ENCODE measurements at regions not wholly inside any gene's neighbourhood (a gene's known extent, or its start where the extent isn't known, plus 50 kb on each side); places are given as distances from the start of the nearest gene placed in this dataset.

GRCh38 chr6:159493898-159494585 is 199.0 kb downstream of the SOD2 start:
- no peak for DNase-seq (ENCODE audit: low spot score)
- no peaks in the 10 kb centered on the region for H3K36me3 ChIP-seq (replicated peaks in 1 of 2; ENCODE audit: control insufficient read depth in 2 of 2, insufficient read depth in 2 of 2, low read length in 2 of 2)
- H2BK15ac ChIP-seq (ENCODE audit: low read length) = no peak overlapping the region
- WGBS, 2 donors (ENCODE audit: extremely low coverage in 2 of 2, insufficient read length in 2 of 2, insufficient replicate concordance in 1 of 2) = no CpG with 5 or more reads among the region's 5 CpGs
- no peak overlapping the region for H2BK5ac ChIP-seq (ENCODE audit: low read length)
- no peaks in the 10 kb centered on the region for H3K27me3 ChIP-seq (ENCODE audit: control insufficient read depth in 3 of 3, insufficient read depth in 3 of 3, low read depth in 1 of 3, low read length in 3 of 3)
- H3K9ac ChIP-seq (ENCODE audit: low read depth, low read length, poor library complexity) = no peak overlapping the region
- no peak overlapping the region for H3K4ac ChIP-seq (ENCODE audit: low read length)
- no peak overlapping the region for H2BK12ac ChIP-seq (ENCODE audit: low read length)
- H2AK5ac ChIP-seq (ENCODE audit: low read depth, low read length) = no peak overlapping the region
- H3K4me2 ChIP-seq (ENCODE audit: insufficient read depth, low read length, poor library complexity, severe bottlenecking) = no peak overlapping the region
- H4K8ac ChIP-seq (ENCODE audit: low read depth, low read length) = no peak overlapping the region
- no peaks in the 10 kb centered on the region for H3K79me1 ChIP-seq (ENCODE audit: low read depth, low read length)
- H3K9me3 ChIP-seq (replicated peaks in 1 of 2; ENCODE audit: control insufficient read depth in 2 of 2, insufficient read depth in 1 of 2, low read depth in 1 of 2, low read length in 2 of 2) = peaks cover 0 to 2% of the 10 kb centered on the region in 2 donors
- H3K18ac ChIP-seq (ENCODE audit: low read length) = no peak overlapping the region
- no peak overlapping the region for H3K14ac ChIP-seq (ENCODE audit: low read length)
- no peak overlapping the region for H4K91ac ChIP-seq (ENCODE audit: low read depth, low read length, poor library complexity)
- no peak overlapping the region for H3K23ac ChIP-seq (ENCODE audit: low read depth, low read length, poor library complexity)
- no peak overlapping the region for H3K27ac ChIP-seq (replicated peaks; ENCODE audit: low read length)
- H3K4me3 ChIP-seq (ENCODE audit: low read length in 2 of 2) = no peak overlapping the region
- H2BK120ac ChIP-seq (ENCODE audit: low read depth, low read length) = no peak overlapping the region
- no peak overlapping the region for H2AFZ ChIP-seq (ENCODE audit: low read length)
- H3K4me1 ChIP-seq (ENCODE audit: control insufficient read depth in 2 of 2, insufficient read depth in 1 of 2, low read depth in 1 of 2, low read length in 2 of 2) = no peaks in the 10 kb centered on the region

GRCh38 chr6:159493231-159493897 is 199.7 kb downstream of the SOD2 start:
- Histone ChIP-seq H3K9me3 (replicated peaks in 1 of 2; ENCODE audit: control insufficient read depth in 2 of 2, insufficient read depth in 1 of 2, low read depth in 1 of 2, low read length in 2 of 2) (peaks cover 0 to 2% of the 10 kb centered on the region in 2 donors), H3K4me2 (ENCODE audit: insufficient read depth, low read length, poor library complexity, severe bottlenecking) (no peak overlapping the region), H3K9ac (ENCODE audit: low read depth, low read length, poor library complexity) (no peak overlapping the region), H3K27ac (replicated peaks; ENCODE audit: low read length) (no peak overlapping the region), H3K79me1 (ENCODE audit: low read depth, low read length) (no peaks in the 10 kb centered on the region), H2BK120ac (ENCODE audit: low read depth, low read length) (no peak overlapping the region), H3K14ac (ENCODE audit: low read length) (no peak overlapping the region), H3K36me3 (replicated peaks in 1 of 2; ENCODE audit: control insufficient read depth in 2 of 2, insufficient read depth in 2 of 2, low read length in 2 of 2) (no peaks in the 10 kb centered on the region), H3K27me3 (ENCODE audit: control insufficient read depth in 3 of 3, insufficient read depth in 3 of 3, low read depth in 1 of 3, low read length in 3 of 3) (no peaks in the 10 kb centered on the region), H2BK12ac (ENCODE audit: low read length) (no peak overlapping the region), H3K23ac (ENCODE audit: low read depth, low read length, poor library complexity) (no peak overlapping the region), H2AK5ac (ENCODE audit: low read depth, low read length) (no peak overlapping the region), H4K8ac (ENCODE audit: low read depth, low read length) (no peak overlapping the region), H3K18ac (ENCODE audit: low read length) (no peak overlapping the region), H3K4me1 (ENCODE audit: control insufficient read depth in 2 of 2, insufficient read depth in 1 of 2, low read depth in 1 of 2, low read length in 2 of 2) (no peaks in the 10 kb centered on the region), H4K91ac (ENCODE audit: low read depth, low read length, poor library complexity) (no peak overlapping the region), H3K4ac (ENCODE audit: low read length) (no peak overlapping the region), H3K4me3 (ENCODE audit: low read length in 2 of 2) (no peak overlapping the region), H2BK5ac (ENCODE audit: low read length) (no peak overlapping the region), H2AFZ (ENCODE audit: low read length) (no peak overlapping the region), H2BK15ac (ENCODE audit: low read length) (no peak overlapping the region)
- WGBS, 2 donors (ENCODE audit: extremely low coverage in 2 of 2, insufficient read length in 2 of 2, insufficient replicate concordance in 1 of 2) = no CpG with 5 or more reads among the region's 15 CpGs
- DNase-seq (ENCODE audit: low spot score) = no peak

GRCh38 chr6:159490298-159490937 is 202.6 kb downstream of the SOD2 start:
- H3K9me3 ChIP-seq (replicated peaks in 1 of 2; ENCODE audit: control insufficient read depth in 2 of 2, insufficient read depth in 1 of 2, low read depth in 1 of 2, low read length in 2 of 2) = peaks cover 0 to 2% of the 10 kb centered on the region in 2 donors
- H3K23ac ChIP-seq (ENCODE audit: low read depth, low read length, poor library complexity) = no peak overlapping the region
- H2AK5ac ChIP-seq (ENCODE audit: low read depth, low read length) = no peak overlapping the region
- H3K14ac ChIP-seq (ENCODE audit: low read length) = no peak overlapping the region
- no peak overlapping the region for H3K4me3 ChIP-seq (ENCODE audit: low read length in 2 of 2)
- H3K9ac ChIP-seq (ENCODE audit: low read depth, low read length, poor library complexity) = no peak overlapping the region
- H3K27ac ChIP-seq (replicated peaks; ENCODE audit: low read length) = no peak overlapping the region
- H3K4ac ChIP-seq (ENCODE audit: low read length) = no peak overlapping the region
- H3K18ac ChIP-seq (ENCODE audit: low read length) = no peak overlapping the region
- no peak overlapping the region for H3K4me2 ChIP-seq (ENCODE audit: insufficient read depth, low read length, poor library complexity, severe bottlenecking)
- DNase-seq (ENCODE audit: low spot score) = no peak
- no peak overlapping the region for H2AFZ ChIP-seq (ENCODE audit: low read length)
- H3K79me1 ChIP-seq (ENCODE audit: low read depth, low read length) = no peaks in the 10 kb centered on the region
- H3K36me3 ChIP-seq (replicated peaks in 1 of 2; ENCODE audit: control insufficient read depth in 2 of 2, insufficient read depth in 2 of 2, low read length in 2 of 2) = no peaks in the 10 kb centered on the region
- H2BK15ac ChIP-seq (ENCODE audit: low read length) = no peak overlapping the region
- H4K91ac ChIP-seq (ENCODE audit: low read depth, low read length, poor library complexity) = no peak overlapping the region
- H3K27me3 ChIP-seq (ENCODE audit: control insufficient read depth in 3 of 3, insufficient read depth in 3 of 3, low read depth in 1 of 3, low read length in 3 of 3) = no peaks in the 10 kb centered on the region
- WGBS, 2 donors (ENCODE audit: extremely low coverage in 2 of 2, insufficient read length in 2 of 2, insufficient replicate concordance in 1 of 2) = no CpG with 5 or more reads among the region's 6 CpGs
- no peak overlapping the region for H4K8ac ChIP-seq (ENCODE audit: low read depth, low read length)
- H2BK120ac ChIP-seq (ENCODE audit: low read depth, low read length) = no peak overlapping the region
- H2BK5ac ChIP-seq (ENCODE audit: low read length) = no peak overlapping the region
- H2BK12ac ChIP-seq (ENCODE audit: low read length) = no peak overlapping the region
- H3K4me1 ChIP-seq (ENCODE audit: control insufficient read depth in 2 of 2, insufficient read depth in 1 of 2, low read depth in 1 of 2, low read length in 2 of 2) = no peaks in the 10 kb centered on the region

- Histone ChIP-seq H4K91ac (ENCODE audit: low read depth, low read length, poor library complexity) (no peak overlapping the region), H3K23ac (ENCODE audit: low read depth, low read length, poor library complexity) (no peak overlapping the region), H2BK15ac (ENCODE audit: low read length) (no peak overlapping the region), H3K4ac (ENCODE audit: low read length) (no peak overlapping the region), H2BK12ac (ENCODE audit: low read length) (no peak overlapping the region), H3K27ac (replicated peaks; ENCODE audit: low read length) (no peak overlapping the region), H3K4me2 (ENCODE audit: insufficient read depth, low read length, poor library complexity, severe bottlenecking) (no peak overlapping the region), H3K9ac (ENCODE audit: low read depth, low read length, poor library complexity) (no peak overlapping the region), H3K79me1 (ENCODE audit: low read depth, low read length) (no peaks in the 10 kb centered on the region), H2AK5ac (ENCODE audit: low read depth, low read length) (no peak overlapping the region), H3K18ac (ENCODE audit: low read length) (no peak overlapping the region), H2BK5ac (ENCODE audit: low read length) (no peak overlapping the region), H3K14ac (ENCODE audit: low read length) (no peak overlapping the region), H3K27me3 (ENCODE audit: control insufficient read depth in 3 of 3, insufficient read depth in 3 of 3, low read depth in 1 of 3, low read length in 3 of 3) (no peaks in the 10 kb centered on the region), H3K4me3 (ENCODE audit: low read length in 2 of 2) (no peak overlapping the region), H3K9me3 (replicated peaks in 1 of 2; ENCODE audit: control insufficient read depth in 2 of 2, insufficient read depth in 1 of 2, low read depth in 1 of 2, low read length in 2 of 2) (no peaks in the 10 kb centered on the region), H3K36me3 (replicated peaks in 1 of 2; ENCODE audit: control insufficient read depth in 2 of 2, insufficient read depth in 2 of 2, low read length in 2 of 2) (no peaks in the 10 kb centered on the region), H4K8ac (ENCODE audit: low read depth, low read length) (no peak overlapping the region), H2BK120ac (ENCODE audit: low read depth, low read length) (no peak overlapping the region), H2AFZ (ENCODE audit: low read length) (no peak overlapping the region), H3K4me1 (ENCODE audit: control insufficient read depth in 2 of 2, insufficient read depth in 1 of 2, low read depth in 1 of 2, low read length in 2 of 2) (no peaks in the 10 kb centered on the region)
- WGBS, 2 donors (ENCODE audit: extremely low coverage in 2 of 2, insufficient read length in 2 of 2, insufficient replicate concordance in 1 of 2) = no CpG with 5 or more reads among the region's 2 CpGs
- no peak for DNase-seq (ENCODE audit: low spot score)
Observed at GRCh38 chr6:159487636-159488035, 205.4 kb downstream of the SOD2 start.

All from neuronal stem cell (in vitro differentiated cells).